Fibroblast of the aortic adventitia (primary cell): ENCODE measurements at regions not wholly inside any gene's neighbourhood (a gene's known extent, or its start where the extent isn't known, plus 50 kb on each side); places are given as distances from the start of the nearest gene placed in this dataset.
"Not testable (repeated sequence)": the region's sequence is repeated elsewhere in the genome, so short reads cannot be mapped to it uniquely, and the experiment has no call there.

ENCODE experiments used
- DNase-seq: peaks from one replicate; pipeline ENCODE4 v3.0.0-alpha.2; 2010; ENCODE audit warnings: low read depth
- H3K4me3 ChIP-seq: 2 replicates; pipeline ENCODE4 v1.5.1; 2011; ENCODE audit warnings: low read depth, mild to moderate bottlenecking, control low read depth, low read length, moderate library complexity
- TF ChIP-seq, protein P1 (sequence below): IDR thresholded peaks from 2 replicates; pipeline ENCODE4 v1.5.1; 2011; ENCODE audit warnings: mild to moderate bottlenecking, low read length, control low read depth, inconsistent platforms; ENCODE audit not compliant: insufficient read depth

DNA sequence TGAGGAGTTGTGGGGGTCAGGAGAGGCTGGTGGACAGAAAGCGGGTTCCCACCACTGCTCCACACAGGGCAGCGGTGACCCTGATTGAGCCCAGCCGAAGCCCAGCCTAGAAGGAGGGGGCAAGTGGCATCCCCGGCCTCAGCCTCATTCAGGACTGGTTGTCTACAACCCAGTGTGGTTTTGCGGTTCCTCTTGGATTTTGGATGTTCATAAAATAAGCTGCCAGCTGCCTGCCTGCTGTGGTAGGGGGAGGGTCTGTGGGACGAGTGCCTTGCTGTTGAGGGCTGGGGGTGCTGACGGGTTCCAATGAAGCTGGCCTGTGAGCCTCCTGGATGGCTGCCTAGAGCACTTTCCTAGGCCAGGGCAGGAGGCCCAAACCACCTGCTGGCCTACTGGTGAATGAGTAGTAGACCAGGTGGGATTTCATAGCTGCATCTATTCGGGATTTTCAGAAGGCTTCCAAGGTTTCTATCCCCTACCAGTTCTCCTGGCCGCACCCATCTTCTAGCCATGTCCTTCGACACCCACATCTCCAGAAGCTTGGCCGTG is 102.4 kb downstream of the NDFIP1 start:
- no peak overlapping the region for H3K4me3 ChIP-seq
- DNase-seq, result no peak
- TF ChIP-seq, protein P1, sequence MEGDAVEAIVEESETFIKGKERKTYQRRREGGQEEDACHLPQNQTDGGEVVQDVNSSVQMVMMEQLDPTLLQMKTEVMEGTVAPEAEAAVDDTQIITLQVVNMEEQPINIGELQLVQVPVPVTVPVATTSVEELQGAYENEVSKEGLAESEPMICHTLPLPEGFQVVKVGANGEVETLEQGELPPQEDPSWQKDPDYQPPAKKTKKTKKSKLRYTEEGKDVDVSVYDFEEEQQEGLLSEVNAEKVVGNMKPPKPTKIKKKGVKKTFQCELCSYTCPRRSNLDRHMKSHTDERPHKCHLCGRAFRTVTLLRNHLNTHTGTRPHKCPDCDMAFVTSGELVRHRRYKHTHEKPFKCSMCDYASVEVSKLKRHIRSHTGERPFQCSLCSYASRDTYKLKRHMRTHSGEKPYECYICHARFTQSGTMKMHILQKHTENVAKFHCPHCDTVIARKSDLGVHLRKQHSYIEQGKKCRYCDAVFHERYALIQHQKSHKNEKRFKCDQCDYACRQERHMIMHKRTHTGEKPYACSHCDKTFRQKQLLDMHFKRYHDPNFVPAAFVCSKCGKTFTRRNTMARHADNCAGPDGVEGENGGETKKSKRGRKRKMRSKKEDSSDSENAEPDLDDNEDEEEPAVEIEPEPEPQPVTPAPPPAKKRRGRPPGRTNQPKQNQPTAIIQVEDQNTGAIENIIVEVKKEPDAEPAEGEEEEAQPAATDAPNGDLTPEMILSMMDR, result no peak

- H3K4me3 ChIP-seq, result no peak overlapping the region
- no peak for DNase-seq
- TF ChIP-seq, protein P1, result no peak
These were observed 101.4 kb downstream of the NDFIP1 start for GRCh38 chr5:142210011-142210410.

- H3K4me3 ChIP-seq, result no peak overlapping the region
- TF ChIP-seq, protein P1, result no peak
- no peak for DNase-seq
These were observed 100.3 kb downstream of the NDFIP1 start for GRCh38 chr5:142208777-142209312.

- not testable (repeated sequence) for DNase-seq, H3K4me3 ChIP-seq
These were observed 99.7 kb downstream of the NDFIP1 start for GRCh38 chr5:142208244-142208643.

DNA sequence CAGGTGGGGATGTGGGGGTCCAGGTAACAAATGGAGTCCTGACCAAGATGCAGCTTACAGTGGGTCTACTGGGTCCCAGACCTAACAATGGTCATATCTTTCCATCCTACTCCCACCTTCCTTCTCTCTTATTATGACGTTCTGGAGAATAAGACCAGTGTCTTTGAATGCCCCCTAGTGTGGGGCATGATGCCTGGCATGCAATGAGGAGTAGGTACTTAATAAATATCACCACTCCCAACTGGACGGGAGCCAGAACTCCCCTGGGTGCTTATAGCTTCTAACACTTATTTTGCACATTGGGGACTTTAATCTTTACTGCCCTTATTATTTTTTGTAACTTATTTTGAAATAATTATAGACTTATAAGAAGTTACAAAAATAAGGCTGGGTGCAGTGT is 98.2 kb downstream of the NDFIP1 start:
- DNase-seq, result no peak
- TF ChIP-seq, protein P1, result no peak
- H3K4me3 ChIP-seq, result no peak overlapping the region

DNA sequence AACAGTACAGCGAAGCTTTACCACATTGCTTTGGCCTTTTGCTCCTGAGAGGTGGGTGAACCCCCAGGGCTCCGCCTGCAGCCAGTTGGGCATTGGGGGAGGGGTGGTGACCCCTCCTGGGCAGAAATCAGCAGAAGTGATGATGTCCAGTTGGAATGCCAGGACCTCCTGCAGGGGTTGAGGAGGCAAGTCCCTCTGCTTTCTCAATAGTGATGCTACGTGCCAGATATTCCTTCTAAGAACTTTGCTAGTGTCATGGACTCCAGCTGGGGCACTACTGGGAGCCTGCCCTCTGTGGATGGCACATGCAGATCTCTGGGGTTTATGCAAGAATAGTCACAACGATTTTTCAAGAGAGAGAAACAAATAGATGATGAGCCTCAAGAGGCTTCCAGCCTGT is 95.6 kb downstream of the NDFIP1 start:
- no peak for DNase-seq
- TF ChIP-seq, protein P1, result no peak
- H3K4me3 ChIP-seq, result no peak overlapping the region
